SK-N-SH treated with all-trans-retinoic acid at 6 μM for 48 hours (cell line): ENCODE measurements at regions not wholly inside any gene's neighbourhood (a gene's known extent, or its start where the extent isn't known, plus 50 kb on each side); places are given as distances from the start of the nearest gene placed in this dataset.

Experiments
- ARNTL ChIP-seq: fragments of 450-650 bp; formaldehyde crosslinking; IDR thresholded peaks from 2 replicates; pipeline ENCODE4 v1.5.0; 2020; ENCODE audit warnings: low read depth, mild to moderate bottlenecking, moderate library complexity, borderline replicate concordance
- OSR1 ChIP-seq: fragments of 250-450 bp; sonication (Bioruptor Pico); IDR thresholded peaks from 2 replicates; pipeline ENCODE4 v1.8.0; 2022; ENCODE audit warnings: moderate library complexity, mild to moderate bottlenecking, inconsistent platforms
- PATZ1 ChIP-seq: fragments of 250-450 bp; sonication (Bioruptor Pico); IDR thresholded peaks from 2 replicates; pipeline ENCODE4 v1.8.0; 2020; ENCODE audit warnings: mild to moderate bottlenecking, moderate library complexity, borderline replicate concordance
- PPARA ChIP-seq: fragments of 250-450 bp; sonication (Bioruptor Pico); IDR thresholded peaks from 2 replicates; pipeline ENCODE4 v1.5.0; 2020; ENCODE audit warnings: mild to moderate bottlenecking, borderline replicate concordance
- ZFP30 ChIP-seq: fragments of 450-650 bp; formaldehyde crosslinking; IDR thresholded peaks from 2 replicates; pipeline ENCODE4 v1.5.0; 2022; ENCODE audit warnings: mild to moderate bottlenecking, moderate library complexity

- TF ChIP-seq ZFP30 (CRISPR knock-in tag) (no peak), OSR1 (CRISPR knock-in tag) (no peak), PPARA (CRISPR knock-in tag) (no peak), ARNTL (CRISPR knock-in tag) (no peak), PATZ1 (CRISPR knock-in tag) (no peak)
These were observed 277.6 kb downstream of the GASK1B start for GRCh38 chr4:157895205-157895604.
